GM12874 (cell line): ENCODE measurements at regions not wholly inside any gene's neighbourhood (a gene's known extent, or its start where the extent isn't known, plus 50 kb on each side); places are given as distances from the start of the nearest gene placed in this dataset.

Experiments used
- CTCF ChIP-seq: IDR thresholded peaks from 2 replicates; pipeline ENCODE4 v1.5.1; 2011; ENCODE audit warnings: low read depth, mild to moderate bottlenecking, control low read depth, low read length, moderate library complexity; ENCODE audit not compliant: insufficient read depth

GRCh38 chr4:183798301-183799253 is 106.5 kb upstream of the STOX2 start:
- TF ChIP-seq CTCF = no peak

GRCh38 chr4:183801457-183802165 is 103.5 kb upstream of the STOX2 start:
- TF ChIP-seq CTCF = no peak

- TF ChIP-seq CTCF = no peak
Observed at GRCh38 chr4:183806341-183806740, 98.8 kb upstream of the STOX2 start.

- no peak for TF ChIP-seq CTCF
Observed at GRCh38 chr4:183807420-183808096, 97.5 kb upstream of the STOX2 start.

- TF ChIP-seq CTCF = no peak
Observed at GRCh38 chr4:183808097-183808456, 97.0 kb upstream of the STOX2 start.

GRCh38 chr4:183812567-183812966 is 92.5 kb upstream of the STOX2 start:
- no peak for TF ChIP-seq CTCF

- no peak for TF ChIP-seq CTCF
Observed at GRCh38 chr4:183814461-183814860, 90.6 kb upstream of the STOX2 start.
